RWPE1 (cell line): ENCODE measurements at regions not wholly inside any gene's neighbourhood (a gene's known extent, or its start where the extent isn't known, plus 50 kb on each side); places are given as distances from the start of the nearest gene placed in this dataset.

Experiments
- CTCF ChIA-PET: fragments of 350-600 bp; sonication (Branson Sonifier 250); formaldehyde crosslinking; extraction: SDS; loops from one replicate; lab custom pipeline; 2021; lab: Yijun Ruan, JAX
- POLR2A ChIA-PET: fragments of 400-600 bp; formaldehyde crosslinking; extraction: SDS; loops from one replicate; lab custom pipeline; 2020; ENCODE audit warnings: antibody characterized with exemption; ENCODE audit not compliant: low non-redundant PET; lab: Yijun Ruan, JAX
- DNase-seq: peaks from one replicate; pipeline ENCODE4 v3.0.0; 2012; ENCODE audit warnings: low spot score
- H3K27ac ChIP-seq: fragments of 450-650 bp; 2 replicates; pipeline ENCODE4 v1.5.1; 2017
- CTCF ChIP-seq: fragments of 450-650 bp; conservative IDR thresholded peaks from 2 replicates; pipeline ENCODE4 v1.5.1; 2017; ENCODE audit warnings: low read depth, mild to moderate bottlenecking

GRCh38 chr18:57234346-57234745 lies 87.5 kb downstream of the BOD1L2 start:
- ChIA-PET CTCF (no interaction called here), POLR2A (no interaction called here)
- no peak for TF ChIP-seq CTCF
- no peak for DNase-seq
- no peak overlapping the region for H3K27ac ChIP-seq

- DNase-seq, result no peak
- no peak for TF ChIP-seq CTCF
- ChIA-PET POLR2A (interaction anchor here (0.5 kb wide), 1 partner anchor 354 kb away, joined by 3 read pairs; no protein-coding TSS in a partner anchor), CTCF (no interaction called here)
- H3K27ac ChIP-seq, result no peak overlapping the region
Observed at GRCh38 chr18:57241869-57242268, 95.0 kb downstream of the BOD1L2 start.

GRCh38 chr18:57242285-57242684 lies 95.4 kb downstream of the BOD1L2 start:
- TF ChIP-seq CTCF, result no peak
- CTCF ChIA-PET, result no interaction called here

GRCh38 chr18:57243624-57244179 lies 96.8 kb downstream of the BOD1L2 start:
- no peak for TF ChIP-seq CTCF
- no peak overlapping the region for H3K27ac ChIP-seq
- ChIA-PET CTCF (no interaction called here), POLR2A (no interaction called here)
- DNase-seq, result no peak

More at GRCh38 chr18:57242285-57242684, 95.4 kb downstream of the BOD1L2 start:
- DNase-seq, result no peak
- POLR2A ChIA-PET, result interaction anchor here (0.5 kb wide), 1 partner anchor 354 kb away, joined by 3 read pairs; no protein-coding TSS in a partner anchor
- H3K27ac ChIP-seq, result no peak overlapping the region

- no peak for DNase-seq
- ChIA-PET POLR2A (no interaction called here), CTCF (no interaction called here)
Observed at GRCh38 chr18:57249179-57249578, 102.3 kb downstream of the BOD1L2 start.

GRCh38 chr18:57249883-57250282 lies 102.5 kb upstream of the ST8SIA3 start:
- TF ChIP-seq CTCF, result no peak
- DNase-seq, result no peak
- CTCF ChIA-PET, result no interaction called here
- POLR2A ChIA-PET, result no interaction called here
- no peak overlapping the region for H3K27ac ChIP-seq

More at GRCh38 chr18:57249179-57249578, 102.3 kb downstream of the BOD1L2 start:
- TF ChIP-seq CTCF, result no peak
- no peak overlapping the region for H3K27ac ChIP-seq
